Epithelial cell of esophagus (primary cell): ENCODE measurements at regions not wholly inside any gene's neighbourhood (a gene's known extent, or its start where the extent isn't known, plus 50 kb on each side); places are given as distances from the start of the nearest gene placed in this dataset.

Source experiments
- DNase-seq: peaks from one replicate; pipeline ENCODE4 v3.0.0; 2010; ENCODE audit warnings: low read depth
- H3K4me3 ChIP-seq: 2 replicates; pipeline ENCODE4 v1.5.1; 2011; ENCODE audit warnings: mild to moderate bottlenecking, low read length, control low read depth
- TF ChIP-seq, protein P1 (sequence below): IDR thresholded peaks from 2 replicates; pipeline ENCODE4 v1.5.1; 2011; ENCODE audit warnings: low read depth, mild to moderate bottlenecking, low read length, control low read depth, inconsistent platforms; ENCODE audit not compliant: insufficient read depth; ENCODE audit errors: missing control alignments

DNA sequence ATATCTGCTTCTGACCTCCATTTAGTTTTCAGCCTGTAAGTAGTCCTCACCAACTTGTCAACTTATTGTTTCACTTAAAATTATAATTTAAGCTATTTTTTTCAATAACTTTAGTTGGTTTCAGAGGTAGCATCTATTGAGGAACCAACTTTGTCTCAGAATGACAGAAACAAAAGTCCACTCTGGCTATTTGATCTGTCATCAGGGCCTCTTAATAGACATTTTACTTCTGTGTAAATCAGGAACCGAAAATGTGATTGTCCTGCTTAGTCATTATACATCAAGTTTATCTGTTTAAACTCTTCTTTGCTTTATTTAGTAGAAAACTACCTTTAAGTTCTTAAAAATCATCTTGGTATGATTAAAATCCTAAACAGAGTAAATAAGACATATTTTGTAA is 820.8 kb upstream of the EDIL3 start:
- TF ChIP-seq, protein P1, sequence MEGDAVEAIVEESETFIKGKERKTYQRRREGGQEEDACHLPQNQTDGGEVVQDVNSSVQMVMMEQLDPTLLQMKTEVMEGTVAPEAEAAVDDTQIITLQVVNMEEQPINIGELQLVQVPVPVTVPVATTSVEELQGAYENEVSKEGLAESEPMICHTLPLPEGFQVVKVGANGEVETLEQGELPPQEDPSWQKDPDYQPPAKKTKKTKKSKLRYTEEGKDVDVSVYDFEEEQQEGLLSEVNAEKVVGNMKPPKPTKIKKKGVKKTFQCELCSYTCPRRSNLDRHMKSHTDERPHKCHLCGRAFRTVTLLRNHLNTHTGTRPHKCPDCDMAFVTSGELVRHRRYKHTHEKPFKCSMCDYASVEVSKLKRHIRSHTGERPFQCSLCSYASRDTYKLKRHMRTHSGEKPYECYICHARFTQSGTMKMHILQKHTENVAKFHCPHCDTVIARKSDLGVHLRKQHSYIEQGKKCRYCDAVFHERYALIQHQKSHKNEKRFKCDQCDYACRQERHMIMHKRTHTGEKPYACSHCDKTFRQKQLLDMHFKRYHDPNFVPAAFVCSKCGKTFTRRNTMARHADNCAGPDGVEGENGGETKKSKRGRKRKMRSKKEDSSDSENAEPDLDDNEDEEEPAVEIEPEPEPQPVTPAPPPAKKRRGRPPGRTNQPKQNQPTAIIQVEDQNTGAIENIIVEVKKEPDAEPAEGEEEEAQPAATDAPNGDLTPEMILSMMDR, result no peak
- no peak for DNase-seq
- no peak overlapping the region for H3K4me3 ChIP-seq

DNA sequence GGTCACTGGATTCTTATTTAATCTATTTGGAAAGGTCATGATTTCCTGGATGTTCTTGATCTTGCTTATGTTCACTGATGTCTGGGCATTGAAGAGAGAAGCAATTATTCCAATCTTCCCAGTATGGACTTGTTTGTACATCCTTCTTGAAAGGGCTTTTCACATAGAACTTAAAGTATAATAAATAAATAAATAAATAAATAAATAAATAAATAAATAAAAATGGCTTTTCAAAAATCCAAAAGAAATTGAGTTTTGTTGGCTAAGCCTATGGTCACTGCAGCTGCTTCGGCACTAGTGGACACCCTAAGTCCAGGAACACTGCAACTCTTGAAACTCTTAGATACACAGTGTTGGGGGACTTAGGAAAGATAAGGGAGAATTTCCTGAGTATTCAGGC is 840.7 kb upstream of the EDIL3 start:
- H3K4me3 ChIP-seq, result no peak overlapping the region
- DNase-seq, result no peak
- TF ChIP-seq, protein P1, result no peak

DNA sequence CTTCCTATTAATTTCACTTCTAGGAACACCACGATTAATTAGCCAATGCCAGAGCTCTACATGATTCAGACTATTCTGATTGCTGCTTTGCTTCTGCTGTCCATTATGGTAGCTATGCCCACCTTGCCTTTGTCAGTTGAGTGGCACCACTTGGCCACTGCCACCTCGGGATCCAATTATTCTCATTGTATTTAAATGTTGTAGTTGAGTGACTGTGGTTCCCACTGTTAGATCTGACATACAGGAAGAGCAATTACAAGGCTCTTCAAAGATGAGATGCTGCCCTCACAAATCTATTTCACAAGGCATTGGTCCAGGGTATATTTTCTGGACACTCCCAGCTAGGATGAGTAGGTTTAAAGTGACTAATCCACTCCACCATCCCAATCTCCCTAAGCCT is 864.5 kb upstream of the EDIL3 start:
- DNase-seq, result no peak
- no peak overlapping the region for H3K4me3 ChIP-seq
- TF ChIP-seq, protein P1, result no peak

DNA sequence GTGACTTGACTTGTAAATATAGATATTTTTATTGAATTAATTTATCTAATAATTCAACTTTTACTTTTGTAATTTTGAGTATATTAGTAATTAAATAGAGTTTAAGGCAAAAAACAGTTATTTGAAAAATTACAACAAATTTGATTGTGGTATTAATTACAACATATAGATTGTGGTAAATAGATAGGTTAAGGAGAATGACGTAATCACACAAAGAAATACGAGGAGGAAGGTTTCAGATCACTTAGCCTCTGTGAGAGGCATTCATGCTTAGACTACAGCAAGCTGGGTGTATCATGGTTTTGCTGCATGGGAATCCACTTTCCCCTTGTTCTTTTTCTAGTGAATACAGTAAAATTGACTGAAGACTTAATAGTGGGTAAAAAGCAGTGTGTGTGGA is 878.4 kb upstream of the EDIL3 start:
- H3K4me3 ChIP-seq, result no peak overlapping the region
- DNase-seq, result no peak
- TF ChIP-seq, protein P1, result no peak

DNA sequence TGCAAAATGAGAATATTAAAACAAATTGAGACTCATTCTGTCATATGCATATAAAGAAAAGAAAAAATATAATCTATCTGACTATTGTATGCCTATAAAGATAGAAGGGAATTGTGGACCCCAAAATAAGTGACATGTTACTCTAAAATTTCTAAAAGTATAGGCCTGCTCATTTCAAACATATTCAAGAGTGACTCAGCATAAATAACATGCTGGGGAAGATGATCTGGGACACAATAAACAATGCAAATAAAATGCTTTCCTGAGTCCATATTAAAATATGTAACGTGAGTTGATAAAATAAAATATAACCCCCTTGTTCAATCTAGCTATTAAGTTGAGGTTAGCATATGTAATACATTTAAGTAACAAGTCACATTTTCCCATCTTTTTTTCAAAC is 882.0 kb upstream of the EDIL3 start:
- H3K4me3 ChIP-seq, result no peak overlapping the region
- TF ChIP-seq, protein P1, result no peak
- DNase-seq, result no peak

DNA sequence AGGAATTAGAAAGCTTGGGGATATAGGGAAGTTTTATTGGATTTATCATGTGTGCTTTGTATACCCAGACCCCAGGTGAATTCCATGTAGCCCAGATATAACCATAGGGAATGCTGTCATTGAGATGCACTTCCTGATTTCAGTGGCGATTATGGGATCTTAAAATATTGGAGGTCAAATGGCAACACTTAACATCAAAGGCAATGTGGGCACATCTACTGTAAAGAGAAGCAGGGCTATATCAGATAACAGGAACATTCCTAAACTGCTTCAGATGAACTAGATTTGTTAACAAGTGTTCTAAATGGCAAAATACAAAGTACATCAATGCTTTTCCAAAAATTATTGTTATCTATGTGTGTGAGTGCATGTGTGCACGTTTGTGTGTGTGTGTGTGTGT is 883.5 kb upstream of the EDIL3 start:
- no peak for DNase-seq
- TF ChIP-seq, protein P1, result no peak
- H3K4me3 ChIP-seq, result no peak overlapping the region

DNA sequence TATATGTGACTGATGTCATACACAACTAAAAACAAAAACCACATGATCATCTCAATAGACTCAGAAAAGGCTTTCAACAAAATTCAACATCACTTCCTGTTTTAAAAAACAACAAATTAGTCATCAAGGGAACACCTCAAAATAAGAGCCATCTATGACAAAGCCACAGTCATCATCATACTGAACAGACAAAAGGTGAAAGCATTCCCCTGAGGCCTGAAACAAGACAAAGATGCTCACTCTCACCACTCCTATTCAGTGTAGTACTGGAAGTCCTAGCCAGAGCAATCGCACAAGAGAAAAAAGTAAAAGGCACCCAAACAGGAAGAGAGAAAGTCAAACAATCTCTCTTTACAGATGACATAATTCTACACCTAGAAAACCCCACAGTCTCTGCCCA is 893.5 kb upstream of the EDIL3 start:
- peak; percentile 86 for DNase-seq
- TF ChIP-seq, protein P1, result no peak
- no peak overlapping the region for H3K4me3 ChIP-seq
